ENCODE measurements at regions not wholly inside any gene's neighbourhood (a gene's known extent, or its start where the extent isn't known, plus 50 kb on each side); places are given as distances from the start of the nearest gene placed in this dataset.

GRCh38 chr1:58045094-58045705 is 501.3 kb downstream of the OMA1 start:
- TF ChIP-seq EZH2 (IDR thresholded peaks at IDR 0.05; ENCODE audit: low read length, unreplicated experiment) (no peak), CTCF (conservative IDR thresholded peaks at IDR 0.05; ENCODE audit: low read depth, low read length) (no peak), EZH2phosphoT487 (IDR thresholded peaks at IDR 0.05; ENCODE audit: borderline replicate concordance, low read length) (no peak)

Data from PC-3 (cell line).